ENCODE measurements at regions not wholly inside any gene's neighbourhood (a gene's known extent, or its start where the extent isn't known, plus 50 kb on each side); places are given as distances from the start of the nearest gene placed in this dataset.
"Not testable (repeated sequence)": the region's sequence is repeated elsewhere in the genome, so short reads cannot be mapped to it uniquely, and the experiment has no call there.

DNA sequence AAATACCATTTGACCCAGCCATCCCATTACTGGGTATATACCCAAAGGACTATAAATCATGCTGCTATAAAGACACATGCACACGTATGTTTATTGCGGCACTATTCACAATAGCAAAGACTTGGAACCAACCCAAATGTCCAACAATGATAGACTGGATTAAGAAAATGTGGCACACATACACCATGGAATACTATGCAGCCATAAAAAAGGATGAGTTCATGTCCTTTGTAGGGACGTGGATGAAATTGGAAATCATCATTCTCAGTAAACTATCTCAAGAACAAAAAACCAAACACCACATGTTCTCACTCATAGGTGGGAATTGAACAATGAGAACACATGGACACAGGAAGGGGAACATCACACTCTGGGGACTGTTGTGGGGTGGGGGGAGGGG is 142.1 kb upstream of the BEND6 start:
- TF ChIP-seq, protein P1, sequence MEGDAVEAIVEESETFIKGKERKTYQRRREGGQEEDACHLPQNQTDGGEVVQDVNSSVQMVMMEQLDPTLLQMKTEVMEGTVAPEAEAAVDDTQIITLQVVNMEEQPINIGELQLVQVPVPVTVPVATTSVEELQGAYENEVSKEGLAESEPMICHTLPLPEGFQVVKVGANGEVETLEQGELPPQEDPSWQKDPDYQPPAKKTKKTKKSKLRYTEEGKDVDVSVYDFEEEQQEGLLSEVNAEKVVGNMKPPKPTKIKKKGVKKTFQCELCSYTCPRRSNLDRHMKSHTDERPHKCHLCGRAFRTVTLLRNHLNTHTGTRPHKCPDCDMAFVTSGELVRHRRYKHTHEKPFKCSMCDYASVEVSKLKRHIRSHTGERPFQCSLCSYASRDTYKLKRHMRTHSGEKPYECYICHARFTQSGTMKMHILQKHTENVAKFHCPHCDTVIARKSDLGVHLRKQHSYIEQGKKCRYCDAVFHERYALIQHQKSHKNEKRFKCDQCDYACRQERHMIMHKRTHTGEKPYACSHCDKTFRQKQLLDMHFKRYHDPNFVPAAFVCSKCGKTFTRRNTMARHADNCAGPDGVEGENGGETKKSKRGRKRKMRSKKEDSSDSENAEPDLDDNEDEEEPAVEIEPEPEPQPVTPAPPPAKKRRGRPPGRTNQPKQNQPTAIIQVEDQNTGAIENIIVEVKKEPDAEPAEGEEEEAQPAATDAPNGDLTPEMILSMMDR (IDR thresholded peaks at IDR 0.05) = not testable (repeated sequence)
- not testable (repeated sequence) for TF ChIP-seq EP300, POLR2A, POLR2AphosphoS5 (IDR thresholded peaks at IDR 0.05)
